IMR-90 (cell line): ENCODE measurements at regions not wholly inside any gene's neighbourhood (a gene's known extent, or its start where the extent isn't known, plus 50 kb on each side); places are given as distances from the start of the nearest gene placed in this dataset.

ENCODE experiments used
- ATAC-seq: fragments of 200-7000 bp; cut with Tn5 transposase; 2 replicates; pipeline ENCODE4 v1.9.1; 2020; ENCODE audit warnings: low read depth, mild to moderate bottlenecking, moderate library complexity
- BruUV-seq: library from RNA; stranded (reverse); fragments of 400-500 nt; replicated peaks from 2 replicates; lab custom pipeline; 2021; lab: Mats Ljungman, UMichigan
- CTCF ChIA-PET: fragments of 300-600 bp; formaldehyde crosslinking; extraction: SDS; loops from one replicate; lab custom pipeline; 2021; ENCODE audit warnings: antibody characterized with exemption; lab: Yijun Ruan, JAX
- POLR2A ChIA-PET: fragments of 300-600 bp; sonication (Branson Sonifier 250); formaldehyde crosslinking; loops from one replicate; lab custom pipeline; 2022; ENCODE audit warnings: antibody characterized with exemption; ENCODE audit not compliant: unreplicated experiment; lab: Charles Lee
- DNase-seq: peaks from one replicate; pipeline ENCODE4 v3.0.0; 2013
- H2AFZ ChIP-seq: replicated peaks from 2 replicates; pipeline ENCODE3; 2013; ENCODE audit warnings: low read length, mild to moderate bottlenecking; ENCODE audit not compliant: poor library complexity
- H2AK5ac ChIP-seq: 2 replicates; pipeline ENCODE4 v1.6.1; 2013; ENCODE audit warnings: low read depth, low read length, inconsistent platforms
- H2AK9ac ChIP-seq: replicated peaks from 2 replicates; pipeline ENCODE3; 2013; ENCODE audit warnings: mild to moderate bottlenecking, low read depth, low read length, moderate library complexity; ENCODE audit not compliant: poor library complexity
- H2BK120ac ChIP-seq: 2 replicates; pipeline ENCODE4 v1.6.1; 2013; ENCODE audit warnings: low read depth, low read length, inconsistent platforms
- H2BK15ac ChIP-seq: 3 replicates; pipeline ENCODE4 v1.6.1; 2013; ENCODE audit warnings: low read depth, low read length, inconsistent platforms
- H2BK20ac ChIP-seq: 2 replicates; pipeline ENCODE4 v1.6.1; 2013; ENCODE audit warnings: low read depth, mild to moderate bottlenecking, inconsistent platforms, low read length, moderate library complexity
- H2BK5ac ChIP-seq: 2 replicates; pipeline ENCODE4 v1.6.1; 2013; ENCODE audit warnings: mild to moderate bottlenecking, low read depth, low read length, inconsistent platforms; ENCODE audit not compliant: poor library complexity, severe bottlenecking
- H3K14ac ChIP-seq: replicated peaks from 2 replicates; pipeline ENCODE4 v1.6.1; 2013; ENCODE audit warnings: low read depth, low read length, inconsistent platforms
- H3K18ac ChIP-seq: 2 replicates; pipeline ENCODE4 v1.6.1; 2013; ENCODE audit warnings: low read depth, low read length, control low read depth
- H3K23ac ChIP-seq: 2 replicates; pipeline ENCODE4 v1.6.1; 2013; ENCODE audit warnings: low read depth, low read length, inconsistent platforms
- H3K27ac ChIP-seq: 2 replicates; pipeline ENCODE4 v1.5.1; 2013; ENCODE audit warnings: mild to moderate bottlenecking, control low read depth, low read length; ENCODE audit not compliant: insufficient read depth
- H3K27me3 ChIP-seq: 2 replicates; pipeline ENCODE4 v1.6.1; 2013; ENCODE audit warnings: low read length; ENCODE audit not compliant: control insufficient read depth, insufficient read depth
- H3K36me3 ChIP-seq: 2 replicates; pipeline ENCODE4 v1.6.1; 2013; ENCODE audit warnings: low read length, mixed read lengths; ENCODE audit not compliant: control insufficient read depth, insufficient read depth
- H3K4ac ChIP-seq: 2 replicates; pipeline ENCODE4 v1.6.1; 2013; ENCODE audit warnings: low read depth, low read length, inconsistent platforms
- H3K4me1 ChIP-seq: 2 replicates; pipeline ENCODE4 v1.6.1; 2013; ENCODE audit warnings: low read length, mixed read lengths; ENCODE audit not compliant: control insufficient read depth, insufficient read depth
- H3K4me2 ChIP-seq: 2 replicates; pipeline ENCODE4 v1.6.1; 2013; ENCODE audit warnings: low read depth, mild to moderate bottlenecking, control low read depth, low read length, moderate library complexity
- H3K4me3 ChIP-seq: 2 replicates; pipeline ENCODE4 v1.5.1; 2013; ENCODE audit warnings: low read depth, mild to moderate bottlenecking, control low read depth, low read length, moderate library complexity; ENCODE audit not compliant: insufficient read depth
- H3K56ac ChIP-seq: 2 replicates; pipeline ENCODE4 v1.6.1; 2013; ENCODE audit warnings: low read length, inconsistent platforms; ENCODE audit not compliant: insufficient read depth; ENCODE audit errors: extremely low read depth
- H3K79me1 ChIP-seq, 2 experiments: 2 replicates each; pipeline ENCODE4 v1.6.1; 2013; ENCODE audit warnings: low read length in 2 of 2, inconsistent platforms in 1 of 2, low read depth in 1 of 2
- H3K9ac ChIP-seq: 2 replicates; pipeline ENCODE4 v1.6.1; 2013; ENCODE audit warnings: low read depth, low read length, control low read depth
- H3K9me1 ChIP-seq: 2 replicates; pipeline ENCODE4 v1.6.1; 2013; ENCODE audit warnings: low read length, inconsistent platforms; ENCODE audit not compliant: insufficient read depth
- H3K9me3 ChIP-seq: 2 replicates; pipeline ENCODE4 v1.6.1; 2013; ENCODE audit warnings: low read length; ENCODE audit not compliant: control insufficient read depth, insufficient read depth
- H4K20me1 ChIP-seq: 2 replicates; pipeline ENCODE4 v1.6.1; 2013; ENCODE audit warnings: low read length, inconsistent platforms; ENCODE audit not compliant: insufficient read depth
- H4K5ac ChIP-seq: 2 replicates; pipeline ENCODE4 v1.6.1; 2013; ENCODE audit warnings: mild to moderate bottlenecking, low read depth, low read length, control low read depth
- H4K8ac ChIP-seq, 2 experiments: 2 replicates each; pipeline ENCODE4 v1.6.1; 2013; ENCODE audit warnings: low read depth in 2 of 2, low read length in 2 of 2, control low read depth in 1 of 2, inconsistent platforms in 1 of 2
- H4K91ac ChIP-seq: 2 replicates; pipeline ENCODE4 v1.6.1; 2013; ENCODE audit warnings: low read depth, low read length, inconsistent platforms; ENCODE audit not compliant: insufficient read depth
- BHLHE40 ChIP-seq: fragments of 150-350 bp; IDR thresholded peaks from 2 replicates; pipeline ENCODE4 v1.6.1; 2016; ENCODE audit warnings: mild to moderate bottlenecking, low read depth, low read length
- CEBPB ChIP-seq: IDR thresholded peaks from 2 replicates; pipeline ENCODE4 v1.6.1; 2012; ENCODE audit warnings: low read depth, low read length, improper control_type of control experiment
- CHD1 ChIP-seq: IDR thresholded peaks from 2 replicates; pipeline ENCODE4 v1.6.1; 2012; ENCODE audit warnings: low read depth, low read length, improper control_type of control experiment
- CTCF ChIP-seq: conservative IDR thresholded peaks from 2 replicates; pipeline ENCODE4 v1.5.1; 2012; ENCODE audit warnings: mild to moderate bottlenecking, low read depth, low read length, improper control_type of control experiment
- ELK1 ChIP-seq: fragments of 150-350 bp; IDR thresholded peaks from 2 replicates; pipeline ENCODE4 v1.6.1; 2016; ENCODE audit warnings: low read depth, mild to moderate bottlenecking, low read length, moderate library complexity, borderline replicate concordance
- FOS ChIP-seq: fragments of 150-350 bp; IDR thresholded peaks from 2 replicates; pipeline ENCODE4 v1.6.1; 2016; ENCODE audit warnings: low read depth, low read length
- MAFK ChIP-seq: IDR thresholded peaks from 2 replicates; pipeline ENCODE4 v1.6.1; 2012; ENCODE audit warnings: low read depth, low read length, improper control_type of control experiment
- MAZ ChIP-seq: IDR thresholded peaks from 2 replicates; pipeline ENCODE4 v1.6.1; 2012; ENCODE audit warnings: low read depth, mild to moderate bottlenecking, low read length, improper control_type of control experiment, moderate library complexity, borderline replicate concordance
- MXI1 ChIP-seq: IDR thresholded peaks from 2 replicates; pipeline ENCODE4 v1.6.1; 2012; ENCODE audit warnings: low read depth, mild to moderate bottlenecking, low read length, moderate library complexity, borderline replicate concordance
- NFE2L2 ChIP-seq: fragments of 150-350 bp; IDR thresholded peaks from 2 replicates; pipeline ENCODE4 v1.6.1; 2016; ENCODE audit warnings: low read depth, mild to moderate bottlenecking, low read length
- POLR2A ChIP-seq: IDR thresholded peaks from 2 replicates; pipeline ENCODE4 v1.6.1; 2012; ENCODE audit warnings: mild to moderate bottlenecking, low read depth, low read length
- RAD21 ChIP-seq: IDR thresholded peaks from 2 replicates; pipeline ENCODE4 v1.6.1; 2012; ENCODE audit warnings: low read length, improper control_type of control experiment
- RCOR1 ChIP-seq: IDR thresholded peaks from 2 replicates; pipeline ENCODE4 v1.6.1; 2012; ENCODE audit warnings: mild to moderate bottlenecking, low read length, improper control_type of control experiment; ENCODE audit not compliant: insufficient replicate concordance
- RFX5 ChIP-seq: IDR thresholded peaks from 2 replicates; pipeline ENCODE4 v1.8.0; 2012; ENCODE audit warnings: low read depth, mild to moderate bottlenecking, low read length, moderate library complexity
- SMC3 ChIP-seq: fragments of 150-350 bp; IDR thresholded peaks from 2 replicates; pipeline ENCODE4 v1.6.1; 2016; ENCODE audit warnings: low read depth, mild to moderate bottlenecking, antibody characterized with exemption, low read length, moderate library complexity
- USF2 ChIP-seq: fragments of 150-350 bp; IDR thresholded peaks from 2 replicates; pipeline ENCODE4 v1.6.1; 2017; ENCODE audit warnings: mild to moderate bottlenecking, antibody characterized with exemption, low read length, low read depth
- WGBS, 2 experiments: methylation state at CpG; one replicate each; pipeline versions ENCODE4 v1.1.5 to v1.1.7; 2013; ENCODE audit warnings: missing lambda C conversion rate in 2 of 2; ENCODE audit not compliant: insufficient read length in 1 of 2; ENCODE audit errors: extremely low coverage in 2 of 2; 5-methylcytosine and 5-hydroxymethylcytosine counted together
- dilution Hi-C: fragments of 300-500 bp; cut with HindIII; formaldehyde crosslinking; loops from one replicate; pipeline ENCODE4 v1.14.3; 2018; ENCODE audit warnings: low sequenced_read_pairs; ENCODE audit not compliant: unreplicated experiment
- in situ Hi-C: fragments of 300-500 bp; cut with MboI; formaldehyde crosslinking; loops from 3 replicates; pipeline ENCODE4 v1.14.3; 2019; ENCODE audit warnings: low sequenced_read_pairs, inconsistent platforms, mixed read lengths
- intact Hi-C: fragments of 100-400 bp; cut with micrococcal nuclease; formaldehyde crosslinking; loops from 2 replicates; pipeline ENCODE4 v1.10.0; 2022

GRCh38 chr1:229867726-229868125 is 199.3 kb upstream of the GALNT2 start:
- Histone ChIP-seq H3K14ac (no peak overlapping the region), H3K4me1 (no peaks in the 10 kb centered on the region), H3K9me3 (no peaks in the 10 kb centered on the region), H2AK5ac (no peak overlapping the region), H3K9me1 (no peaks in the 10 kb centered on the region), H2BK5ac (no peak overlapping the region), H3K4me2 (no peak overlapping the region), H4K8ac (no peak overlapping the region), H4K20me1 (no peaks in the 10 kb centered on the region), H2BK20ac (no peak overlapping the region), H3K18ac (no peak overlapping the region), H3K4ac (no peak overlapping the region), H2AFZ (peak overlapping the region; percentile 43), H4K91ac (no peak overlapping the region), H3K36me3 (no peaks in the 10 kb centered on the region), H3K27ac (no peak overlapping the region), H3K56ac (no peak overlapping the region), H3K23ac (no peak overlapping the region), H2BK120ac (no peak overlapping the region), H2BK15ac (no peak overlapping the region), H3K79me1 (no peaks in the 10 kb centered on the region), H2AK9ac (no peak overlapping the region), H3K9ac (no peak overlapping the region), H3K27me3 (no peaks in the 10 kb centered on the region), H4K5ac (no peak overlapping the region), H3K4me3 (no peak overlapping the region)
- ChIA-PET CTCF (no interaction called here), POLR2A (no interaction called here)
- in situ Hi-C loops = no loop called here
- TF ChIP-seq FOS (no peak), RCOR1 (no peak), ELK1 (no peak), POLR2A (no peak), MAZ (no peak), RFX5 (no peak), CHD1 (no peak), CEBPB (no peak), NFE2L2 (no peak), BHLHE40 (no peak), RAD21 (no peak), MAFK (no peak), USF2 (no peak), MXI1 (no peak), CTCF (no peak), SMC3 (no peak)
- intact Hi-C loops = no loop called here
- no TSS peak for BruUV-seq
- dilution Hi-C loops = no loop called here
- DNase-seq (no peak), ATAC-seq (no peak)
- WGBS, 2 experiments = 34% methylated on average over 2 of the region's 3 CpGs; no CpG with 5 or more reads in 1 of the 2 experiments
